CD14-positive monocyte (primary cell): ENCODE measurements at regions not wholly inside any gene's neighbourhood (a gene's known extent, or its start where the extent isn't known, plus 50 kb on each side); places are given as distances from the start of the nearest gene placed in this dataset.

Experiments used
- DNase-seq, 3 donors: peaks; one replicate each; pipeline ENCODE4 v3.0.0-alpha.2; 2011 to 2022
- H2AFZ ChIP-seq: 2 replicates; pipeline ENCODE4 v1.6.0; 2012; ENCODE audit warnings: mild to moderate bottlenecking, low read depth, low read length, inconsistent platforms; ENCODE audit not compliant: insufficient read depth, poor library complexity, severe bottlenecking
- H3K27ac ChIP-seq, 2 donors: 1 replicate in 1 of 2; 2 replicates in 1 of 2; pipeline ENCODE4 v1.5.1; 2012 to 2013; ENCODE audit warnings: low read length in 2 of 2, control low read depth in 1 of 2, inconsistent platforms in 1 of 2, low read depth in 1 of 2, mild to moderate bottlenecking in 1 of 2
- H3K27me3 ChIP-seq, 2 donors: one replicate each; pipeline versions ENCODE4 v1.6.0 to v1.6.1; 2011 to 2013; ENCODE audit warnings: low read length in 2 of 2; ENCODE audit not compliant: control insufficient read depth in 2 of 2, insufficient read depth in 2 of 2
- H3K36me3 ChIP-seq, 2 donors: replicated peaks in 1 of 2; 1 replicate in 1 of 2; 2 replicates in 1 of 2; pipeline versions ENCODE4 v1.5.1 to v1.6.1; 2012 to 2013; ENCODE audit warnings: low read length in 2 of 2, control low read depth in 1 of 2, inconsistent platforms in 1 of 2, mild to moderate bottlenecking in 1 of 2; ENCODE audit not compliant: insufficient read depth in 2 of 2, control insufficient read depth in 1 of 2
- H3K4me1 ChIP-seq, 2 donors: 1 replicate in 1 of 2; 2 replicates in 1 of 2; pipeline versions ENCODE4 v1.5.1 to v1.6.1; 2012 to 2013; ENCODE audit warnings: low read length in 2 of 2, control low read depth in 1 of 2, inconsistent platforms in 1 of 2, mild to moderate bottlenecking in 1 of 2, moderate library complexity in 1 of 2; ENCODE audit not compliant: insufficient read depth in 2 of 2, control insufficient read depth in 1 of 2
- H3K4me2 ChIP-seq: replicated peaks from 2 replicates; pipeline ENCODE3; 2012; ENCODE audit warnings: low read length, moderate library complexity, mild to moderate bottlenecking; ENCODE audit not compliant: poor library complexity, severe bottlenecking; ENCODE audit errors: extremely low read depth
- H3K4me3 ChIP-seq, 3 experiments: fragments of 200-600 bp in 1 of 3; sonication (generic) in 1 of 3; replicated peaks in 1 of 3; 1 replicate in 2 of 3; 2 replicates in 1 of 3; pipeline ENCODE4 v1.5.1; 2011 to 2013; ENCODE audit warnings: low read length in 3 of 3, mild to moderate bottlenecking in 3 of 3, control low read depth in 2 of 3, low read depth in 2 of 3, inconsistent platforms in 1 of 3, moderate library complexity in 1 of 3
- H3K79me2 ChIP-seq: 2 replicates; pipeline ENCODE4 v1.6.0; 2012; ENCODE audit warnings: mild to moderate bottlenecking, control low read depth, inconsistent platforms, low read length, moderate library complexity; ENCODE audit not compliant: insufficient read depth
- H3K9ac ChIP-seq: 2 replicates; pipeline ENCODE4 v1.6.0; 2017; ENCODE audit warnings: low read length, mild to moderate bottlenecking; ENCODE audit not compliant: insufficient read depth, poor library complexity, severe bottlenecking
- H3K9me3 ChIP-seq, 2 donors: replicated peaks in 1 of 2; 1 replicate in 1 of 2; 2 replicates in 1 of 2; pipeline versions ENCODE4 v1.5.1 to v1.6.1; 2012 to 2013; ENCODE audit warnings: low read length in 2 of 2, control low read depth in 1 of 2; ENCODE audit not compliant: control insufficient read depth in 1 of 2, insufficient read depth in 1 of 2
- H4K20me1 ChIP-seq: 2 replicates; pipeline ENCODE4 v1.6.0; 2012; ENCODE audit warnings: mild to moderate bottlenecking, low read length, control low read depth, moderate library complexity; ENCODE audit not compliant: insufficient read depth
- H3K27ac Mint-ChIP-seq, 7 donors: one replicate each; pipeline ENCODE4 v1.8.0; 2020; ENCODE audit warnings: mild to moderate bottlenecking in 7 of 7, mixed read lengths in 7 of 7, moderate library complexity in 6 of 7, inconsistent platforms in 2 of 7
- H3K27me3 Mint-ChIP-seq, 3 donors: one replicate each; pipeline ENCODE4 v1.8.0; 2021 to 2022; ENCODE audit warnings: low read depth in 3 of 3, mild to moderate bottlenecking in 3 of 3, mixed read lengths in 3 of 3, moderate library complexity in 3 of 3, inconsistent platforms in 1 of 3
- H3K36me3 Mint-ChIP-seq, 2 donors: one replicate each; pipeline ENCODE4 v1.8.0; 2020; ENCODE audit warnings: mixed read lengths in 2 of 2, inconsistent platforms in 1 of 2, mild to moderate bottlenecking in 1 of 2
- H3K4me1 Mint-ChIP-seq: one replicate; pipeline ENCODE4 v1.8.0; 2020; ENCODE audit warnings: mild to moderate bottlenecking, mixed read lengths
- H3K4me3 Mint-ChIP-seq, 2 donors: one replicate each; pipeline ENCODE4 v1.8.0; 2020; ENCODE audit warnings: mild to moderate bottlenecking in 2 of 2, mixed read lengths in 2 of 2, moderate library complexity in 1 of 2
- H3K9me3 Mint-ChIP-seq, 7 donors: one replicate each; pipeline ENCODE4 v1.8.0; 2020 to 2022; ENCODE audit warnings: mixed read lengths in 7 of 7, mild to moderate bottlenecking in 6 of 7, moderate library complexity in 6 of 7, inconsistent platforms in 2 of 7
- CTCF ChIP-seq: fragments of 200-600 bp; IDR thresholded peaks from one replicate; pipeline ENCODE4 v1.8.0; 2022; ENCODE audit warnings: antibody characterized with exemption, mild to moderate bottlenecking
- WGBS: methylation state at CpG from one replicate; pipeline ENCODE4 v1.1.5; 2013; ENCODE audit warnings: missing lambda C conversion rate; ENCODE audit not compliant: insufficient coverage; 5-methylcytosine and 5-hydroxymethylcytosine counted together
- intact Hi-C, 2 donors: fragments of 100-400 bp; cut with micrococcal nuclease; formaldehyde crosslinking; loops; one replicate each; pipeline versions ENCODE4 v1.15.0 to v1.15.1; 2023

DNA sequence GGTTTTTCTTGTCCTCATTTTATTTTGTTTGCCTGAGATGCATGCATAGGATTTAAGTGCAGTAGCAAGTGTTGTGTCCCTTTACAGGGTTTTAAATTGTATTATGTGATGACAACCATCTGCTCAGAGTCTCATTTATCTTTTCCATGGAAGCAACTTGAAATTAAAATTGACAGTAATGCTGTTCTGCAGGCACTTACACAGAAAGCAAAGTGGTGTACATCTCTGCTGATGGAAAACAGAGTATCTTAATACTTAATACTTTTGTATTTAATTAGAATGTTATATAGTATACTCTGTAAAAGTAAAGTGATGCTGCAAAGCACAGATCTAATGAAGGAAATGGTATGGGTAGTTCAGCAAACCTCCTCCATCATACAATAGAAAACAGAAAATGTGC, 482.9 kb downstream of the POM121L12 start:
- no peak overlapping the region for H2AFZ ChIP-seq
- H3K9ac ChIP-seq = no peak overlapping the region
- no peak overlapping the region for H3K4me3 ChIP-seq
- no peaks in the 10 kb centered on the region for H4K20me1 ChIP-seq
- no peaks in the 10 kb centered on the region for H3K79me2 ChIP-seq
- DNase-seq = no peak
- Mint-ChIP-seq H3K36me3 (no peaks in the 10 kb centered on the region), H3K27me3 (no peaks in the 10 kb centered on the region), H3K4me1 (no peaks in the 10 kb centered on the region), H3K4me3 (no peak overlapping the region), H3K9me3 (peaks cover 0 to 11% (median 6%) of the 10 kb centered on the region in 7 donors), H3K27ac (no peak overlapping the region)
- no peak for TF ChIP-seq CTCF
- H3K27me3 ChIP-seq = no peaks in the 10 kb centered on the region
- H3K27ac ChIP-seq = no peak overlapping the region
- H3K4me2 ChIP-seq = no peak overlapping the region
- H3K9me3 ChIP-seq = peaks cover 10 to 29% of the 10 kb centered on the region in 2 donors
- H3K36me3 ChIP-seq = no peaks in the 10 kb centered on the region
- H3K4me1 ChIP-seq = no peaks in the 10 kb centered on the region
- intact Hi-C loops = no loop called here

DNA sequence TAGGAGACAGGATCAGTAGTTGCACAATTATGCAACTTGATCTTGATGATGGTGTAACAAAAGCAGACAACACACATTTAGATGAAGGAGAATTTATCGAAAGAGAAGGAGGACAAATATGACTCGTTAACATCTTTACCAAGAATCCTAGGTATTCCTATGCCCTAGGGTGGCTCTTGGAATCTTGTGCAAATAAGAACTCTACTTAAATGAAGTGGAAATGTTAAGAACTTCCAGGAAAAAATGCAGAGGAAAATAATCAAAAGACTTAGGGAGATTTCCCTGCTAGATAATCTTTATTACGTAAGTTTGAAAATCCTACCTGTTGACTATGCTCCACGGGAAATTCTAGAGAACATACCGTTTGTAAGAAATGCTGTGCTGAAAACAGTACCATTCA, 485.4 kb downstream of the POM121L12 start:
- intact Hi-C loops = loop anchor here in 1 of 2 donors (10.0 kb wide), 1 partner anchor 54 kb away; no protein-coding TSS in a partner anchor
- H3K27ac Mint-ChIP-seq = no peak overlapping the region
- no peaks in the 10 kb centered on the region for H3K79me2 ChIP-seq
- no peaks in the 10 kb centered on the region for H3K27me3 ChIP-seq
- peaks cover 12 to 29% of the 10 kb centered on the region in 2 donors for H3K9me3 ChIP-seq
- H3K36me3 Mint-ChIP-seq = no peaks in the 10 kb centered on the region
- WGBS = 80% methylated on average over 1 of the region's 5 CpGs
- peaks cover 2 to 12% (median 6%) of the 10 kb centered on the region in 7 donors for H3K9me3 Mint-ChIP-seq
- no peak for TF ChIP-seq CTCF
- DNase-seq = no peak
- H3K9ac ChIP-seq = no peak overlapping the region
- H3K4me3 Mint-ChIP-seq = no peak overlapping the region
- H3K27ac ChIP-seq = no peak overlapping the region
- no peaks in the 10 kb centered on the region for H4K20me1 ChIP-seq
- no peaks in the 10 kb centered on the region for H3K27me3 Mint-ChIP-seq
- no peaks in the 10 kb centered on the region for H3K36me3 ChIP-seq
- no peak overlapping the region for H3K4me2 ChIP-seq
- no peaks in the 10 kb centered on the region for H3K4me1 Mint-ChIP-seq
- H2AFZ ChIP-seq = no peak overlapping the region
- no peaks in the 10 kb centered on the region for H3K4me1 ChIP-seq
- H3K4me3 ChIP-seq = no peak overlapping the region
